ENCODE measurements at regions not wholly inside any gene's neighbourhood (a gene's known extent, or its start where the extent isn't known, plus 50 kb on each side); places are given as distances from the start of the nearest gene placed in this dataset.
"Not testable (repeated sequence)": the region's sequence is repeated elsewhere in the genome, so short reads cannot be mapped to it uniquely, and the experiment has no call there.

DNA sequence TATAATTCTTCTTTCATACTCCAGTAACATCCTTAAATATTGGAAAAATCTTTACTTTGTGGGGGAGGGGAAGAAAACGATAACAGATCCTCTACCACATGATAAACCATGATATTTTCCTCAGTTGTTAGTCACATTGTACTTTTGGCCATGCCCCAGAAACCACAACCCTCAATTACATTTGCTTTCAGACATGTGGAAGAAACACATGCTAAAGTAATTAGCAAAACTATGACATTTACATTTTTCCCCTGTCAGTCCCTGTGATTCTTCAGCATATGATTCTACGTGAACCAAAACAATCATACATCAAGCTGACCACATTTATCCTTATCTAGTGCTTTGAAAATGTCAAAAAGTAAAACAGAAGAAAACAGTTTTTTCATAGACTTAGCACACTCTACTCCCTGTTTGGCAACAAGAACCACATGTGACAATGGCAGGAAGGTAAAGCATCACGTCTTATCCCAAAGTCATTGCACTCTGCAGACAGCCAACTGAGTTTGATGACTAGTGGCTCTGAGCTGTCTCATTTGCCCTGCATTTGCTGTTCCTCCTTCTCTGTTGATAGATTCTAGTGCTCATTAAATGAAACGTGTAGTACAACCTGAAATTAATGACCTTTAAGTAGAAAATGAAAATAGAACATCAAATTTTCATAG, 505.8 kb upstream of the MARCKS start:
- DNase-seq (ENCODE audit: low read depth) = no peak

DNA sequence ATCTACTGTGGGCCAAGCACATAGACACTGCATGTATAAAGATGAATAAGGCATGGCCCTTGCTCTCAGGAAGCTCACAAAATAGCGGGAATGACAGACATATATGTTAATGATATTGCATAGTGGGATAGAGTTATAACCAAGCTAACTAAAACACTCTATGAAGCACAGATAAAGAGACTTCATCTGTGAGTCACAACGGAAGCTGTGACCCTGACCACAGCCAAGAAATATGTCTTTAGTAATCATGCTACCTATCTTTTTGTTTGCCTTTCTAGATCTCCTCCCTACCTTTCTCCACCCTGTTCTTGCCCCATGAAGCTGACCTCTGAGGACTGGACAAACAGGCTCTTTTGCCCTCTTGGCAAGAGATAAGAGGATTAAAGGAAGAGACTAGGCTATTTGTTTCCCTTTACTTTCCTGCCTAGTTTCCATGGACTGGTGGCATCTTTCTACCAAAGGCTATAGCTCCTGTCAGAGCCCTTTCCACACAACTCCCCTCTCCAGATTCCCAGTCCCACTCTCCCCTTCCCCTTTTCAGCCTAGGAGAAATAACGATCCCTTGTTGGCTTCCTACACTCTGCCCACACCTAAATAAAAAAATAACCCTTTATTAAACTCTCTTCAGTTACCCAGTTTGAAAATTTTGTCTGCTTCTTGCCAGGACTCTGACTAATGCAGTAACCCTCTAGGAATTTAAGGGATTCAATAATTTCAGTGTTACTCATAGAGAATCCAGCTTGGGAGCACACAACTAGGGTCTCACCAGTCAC, 504.9 kb upstream of the MARCKS start:
- DNase-seq (ENCODE audit: low read depth) = no peak

DNA sequence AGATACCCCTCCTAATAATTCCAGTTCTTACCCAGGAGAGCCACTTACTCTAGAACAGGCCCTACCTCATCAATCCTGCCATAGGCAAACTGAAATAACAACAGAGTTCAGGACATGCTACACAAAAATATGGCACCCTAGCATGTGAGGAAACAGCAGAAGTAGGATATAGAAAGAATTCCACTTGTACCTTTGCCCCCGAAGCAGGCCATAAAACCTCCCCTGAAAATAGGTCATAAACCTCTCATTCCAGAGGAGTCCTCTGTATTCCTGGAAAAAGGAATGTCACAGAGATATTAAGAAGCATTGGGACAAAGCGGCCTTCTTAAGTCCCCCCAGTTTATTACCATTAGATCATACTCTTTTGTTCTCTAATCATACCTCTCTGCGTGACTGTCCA, 504.3 kb upstream of the MARCKS start:
- no peak for DNase-seq (ENCODE audit: low read depth)

DNA sequence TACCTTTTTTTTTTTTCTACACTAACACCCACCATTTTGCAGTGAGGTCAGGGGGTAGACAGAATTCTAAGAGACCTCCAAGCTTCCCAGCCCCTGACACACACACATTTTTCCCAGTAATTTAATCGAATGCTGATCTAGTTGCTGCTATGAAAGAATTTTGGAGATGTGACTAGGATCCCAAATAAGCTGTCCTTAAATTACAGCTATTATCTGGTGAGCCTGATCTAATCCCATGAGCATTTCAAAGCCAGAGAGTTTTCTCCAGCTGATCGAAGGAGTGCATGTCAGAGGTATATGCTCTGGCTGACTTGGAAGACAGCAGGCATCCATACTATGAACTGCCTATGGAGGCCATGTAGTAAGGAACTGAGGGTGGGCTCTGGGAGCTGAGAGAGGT, 503.8 kb upstream of the MARCKS start:
- DNase-seq (ENCODE audit: low read depth) = no peak

DNA sequence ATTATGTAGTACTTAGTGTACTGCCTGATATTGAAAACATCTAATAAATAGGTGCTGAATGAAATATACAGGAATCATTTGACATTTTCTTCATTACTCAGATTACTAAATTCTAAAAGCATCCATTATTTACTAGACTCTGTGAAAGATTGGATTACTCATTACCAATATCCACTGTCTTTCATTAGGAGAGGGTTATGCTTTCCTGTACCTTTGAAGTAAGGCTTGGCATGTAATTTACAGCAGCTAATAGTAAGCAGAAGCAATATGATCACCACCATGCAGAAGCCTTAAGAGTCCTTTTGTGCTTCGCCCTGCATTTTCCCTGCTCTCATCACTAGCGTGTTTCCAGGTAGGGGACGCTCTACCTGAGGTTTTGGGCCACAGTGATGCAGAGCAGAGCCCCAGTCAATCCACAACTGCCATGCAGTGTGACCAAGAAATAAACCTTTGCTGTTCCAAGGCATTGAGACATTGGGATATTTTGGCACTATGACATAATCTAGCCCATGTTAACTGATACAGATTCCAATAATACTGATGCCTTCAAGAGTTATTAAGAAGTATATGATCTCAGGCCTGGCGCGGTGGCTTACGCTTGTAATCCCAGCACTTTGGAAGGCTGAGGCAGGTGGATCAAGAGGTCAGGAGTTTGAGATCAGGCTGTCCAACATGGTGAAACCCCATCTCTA, 502.8 kb upstream of the MARCKS start:
- DNase-seq (ENCODE audit: low read depth) = no peak

DNA sequence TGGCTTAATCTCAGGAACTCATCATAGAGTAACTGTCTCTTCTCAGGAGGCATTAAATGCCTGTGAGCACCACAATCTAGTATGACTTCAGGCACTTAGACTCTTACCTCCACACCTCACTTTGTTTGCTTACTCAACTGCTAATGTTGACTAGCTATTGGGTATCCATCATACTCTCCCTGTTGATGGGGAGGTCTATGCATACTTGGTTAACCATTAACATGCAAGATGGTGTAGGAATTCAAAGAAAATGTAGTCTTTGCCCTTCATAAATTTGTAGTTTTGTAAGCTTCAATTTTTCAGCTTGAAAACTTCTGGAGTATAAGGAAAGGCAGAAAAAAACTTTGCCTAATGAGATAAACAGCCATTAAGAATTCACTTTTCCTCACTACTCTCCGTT, 501.0 kb upstream of the MARCKS start:
- no peak for DNase-seq (ENCODE audit: low read depth)

DNA sequence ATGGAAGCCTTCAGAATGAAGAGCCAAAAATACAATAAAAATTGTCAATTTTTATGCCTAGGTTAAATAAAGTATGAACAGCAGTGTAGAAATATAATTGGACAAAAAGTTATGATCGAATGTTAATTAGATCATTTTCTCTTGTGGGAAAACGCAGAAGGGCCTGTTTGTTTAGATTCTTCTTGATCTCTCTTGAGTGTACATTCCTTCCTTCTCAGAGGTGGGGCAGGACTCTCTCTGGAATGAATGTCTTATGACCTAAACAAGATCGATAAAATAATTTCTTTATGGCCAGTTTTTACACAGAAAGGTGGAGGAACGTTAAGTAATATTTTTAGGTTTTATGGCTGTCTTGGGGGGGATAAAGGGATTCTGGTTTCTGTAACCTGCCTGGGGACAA, 500.1 kb upstream of the MARCKS start:
- DNase-seq (ENCODE audit: low read depth) = no peak

DNA sequence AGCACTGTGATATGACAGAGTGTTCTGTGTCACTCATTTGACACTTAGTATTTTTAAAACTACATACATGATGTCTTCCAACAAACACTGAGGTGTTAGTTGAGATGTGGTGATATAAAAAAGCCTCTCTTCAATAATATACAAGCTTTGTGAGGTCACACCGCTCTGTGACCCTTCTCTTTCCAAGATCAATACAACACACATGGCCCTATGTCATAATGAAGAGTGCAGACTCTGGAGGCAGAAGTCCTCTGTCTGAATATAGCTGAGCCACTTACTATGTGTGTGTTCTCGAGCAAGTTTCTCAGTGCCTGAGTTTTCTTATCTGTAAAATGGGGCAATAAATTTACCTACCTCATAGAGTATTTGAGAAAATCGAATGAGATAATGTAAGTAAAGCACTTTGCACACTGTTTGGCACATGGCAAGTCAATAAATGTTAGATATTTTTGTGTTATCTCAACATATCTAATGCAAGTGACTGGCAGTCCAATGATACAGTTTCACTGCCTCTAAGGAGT, 499.0 kb upstream of the MARCKS start:
- DNase-seq (ENCODE audit: low read depth) = no peak

DNA sequence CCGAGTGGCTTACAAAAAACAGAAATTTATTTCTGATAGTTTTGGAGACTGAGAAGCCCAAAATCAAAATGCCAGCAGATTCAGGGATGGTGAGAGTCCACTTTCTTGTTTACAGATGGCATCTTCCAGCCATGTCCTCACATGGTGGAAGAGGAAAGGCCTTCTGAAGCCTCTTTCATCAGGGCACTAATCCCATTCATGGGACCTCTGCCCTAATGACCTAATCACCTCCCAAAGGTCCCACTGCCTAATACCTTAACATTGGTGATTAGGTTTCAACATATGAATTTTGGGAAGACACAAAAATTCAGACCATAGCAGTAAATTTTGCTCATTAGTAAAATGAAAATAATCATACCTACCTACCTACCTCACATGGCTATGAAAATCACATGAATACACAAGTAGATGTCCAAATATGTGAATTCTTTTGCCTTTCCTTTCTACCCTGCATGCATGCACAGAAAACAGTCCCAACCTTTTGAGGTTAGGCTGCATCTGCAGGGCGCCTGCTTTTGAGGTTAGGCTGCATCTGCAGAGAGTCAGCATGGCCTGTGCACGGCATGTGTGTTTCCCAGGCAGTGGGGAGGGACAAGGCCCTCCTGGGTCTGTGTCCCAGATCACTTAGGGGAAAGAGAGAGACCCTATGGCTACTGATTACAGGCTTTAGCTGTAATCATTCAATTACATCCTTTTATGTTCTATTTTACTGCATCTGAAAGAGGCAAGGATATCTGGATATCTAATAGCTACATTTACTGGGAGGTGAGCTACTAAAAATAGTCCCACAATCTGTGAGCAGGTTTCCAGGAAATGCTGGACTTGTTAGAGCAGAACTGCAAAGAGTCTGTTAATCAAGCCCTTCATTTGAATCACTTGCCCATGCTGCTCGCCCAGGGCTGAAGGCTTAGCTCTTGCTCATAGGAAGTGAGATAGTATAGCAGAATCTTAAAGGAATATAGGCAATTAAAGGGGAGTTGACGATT, 497.7 kb upstream of the MARCKS start:
- no peak for DNase-seq (ENCODE audit: low read depth)

DNA sequence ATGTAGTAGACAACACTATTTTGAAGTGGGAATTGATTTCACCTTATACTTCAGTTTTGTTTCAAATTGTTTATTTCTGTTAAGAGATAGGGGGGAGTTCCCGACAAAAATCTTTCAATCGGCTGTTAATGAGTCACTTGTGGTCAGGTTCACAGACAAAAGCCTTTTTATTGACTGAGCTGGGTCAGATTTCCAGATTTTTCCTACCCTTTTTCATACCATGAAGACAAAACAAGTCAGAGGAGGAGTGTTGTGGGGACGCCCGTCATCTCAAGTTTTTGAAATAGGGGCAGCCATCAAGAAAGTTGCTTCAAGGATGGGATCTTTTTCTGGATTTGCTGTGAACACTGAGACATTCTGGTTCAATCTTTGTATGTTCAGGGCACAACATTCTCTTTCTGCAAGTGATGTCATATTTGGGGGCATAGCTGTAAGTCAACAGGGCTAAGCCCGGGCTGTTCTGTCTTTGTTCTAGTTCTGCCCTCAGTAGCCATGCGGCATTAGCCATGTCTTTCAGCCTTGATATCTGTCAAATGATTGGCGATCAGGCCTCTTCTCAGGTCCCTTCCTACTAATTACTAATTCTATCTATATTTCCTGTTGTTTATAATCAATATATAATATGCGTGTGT, 496.0 kb upstream of the MARCKS start:
- no peak for DNase-seq (ENCODE audit: low read depth)

DNA sequence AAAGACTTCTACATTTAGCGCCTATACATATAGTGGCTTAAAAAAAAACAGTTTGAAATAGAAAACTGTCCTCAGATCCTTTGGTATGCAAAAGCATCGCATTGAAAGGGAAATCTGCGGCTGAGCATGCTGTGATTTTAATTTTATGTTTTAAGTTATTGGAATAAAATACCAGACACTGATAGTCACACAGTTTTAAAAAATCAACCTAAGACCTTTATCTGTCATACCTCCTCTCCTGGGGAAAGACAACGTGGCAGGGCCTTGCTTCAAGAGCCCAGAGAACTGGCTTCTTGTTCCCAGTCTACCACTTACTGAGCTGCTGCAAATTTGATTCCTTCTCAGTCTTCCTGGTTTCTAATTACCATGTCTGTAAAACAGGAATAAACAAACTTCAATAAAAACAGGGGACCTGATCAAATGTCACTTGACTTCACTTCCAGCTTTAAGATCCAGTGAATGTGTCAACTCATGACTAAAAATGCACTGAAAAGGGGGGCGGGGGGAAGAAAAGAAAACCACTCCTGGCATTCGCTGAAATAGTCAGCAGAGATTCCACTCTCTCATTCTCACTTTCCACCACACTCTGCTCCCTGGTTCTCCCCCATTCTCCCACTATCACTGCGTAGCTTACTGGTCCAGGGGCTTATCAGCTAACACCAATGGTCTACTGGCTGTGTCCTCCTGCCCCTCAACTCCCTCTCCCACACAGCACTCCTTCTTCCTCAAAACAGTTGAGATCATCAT, 494.7 kb upstream of the MARCKS start:
- no peak for DNase-seq (ENCODE audit: low read depth)

DNA sequence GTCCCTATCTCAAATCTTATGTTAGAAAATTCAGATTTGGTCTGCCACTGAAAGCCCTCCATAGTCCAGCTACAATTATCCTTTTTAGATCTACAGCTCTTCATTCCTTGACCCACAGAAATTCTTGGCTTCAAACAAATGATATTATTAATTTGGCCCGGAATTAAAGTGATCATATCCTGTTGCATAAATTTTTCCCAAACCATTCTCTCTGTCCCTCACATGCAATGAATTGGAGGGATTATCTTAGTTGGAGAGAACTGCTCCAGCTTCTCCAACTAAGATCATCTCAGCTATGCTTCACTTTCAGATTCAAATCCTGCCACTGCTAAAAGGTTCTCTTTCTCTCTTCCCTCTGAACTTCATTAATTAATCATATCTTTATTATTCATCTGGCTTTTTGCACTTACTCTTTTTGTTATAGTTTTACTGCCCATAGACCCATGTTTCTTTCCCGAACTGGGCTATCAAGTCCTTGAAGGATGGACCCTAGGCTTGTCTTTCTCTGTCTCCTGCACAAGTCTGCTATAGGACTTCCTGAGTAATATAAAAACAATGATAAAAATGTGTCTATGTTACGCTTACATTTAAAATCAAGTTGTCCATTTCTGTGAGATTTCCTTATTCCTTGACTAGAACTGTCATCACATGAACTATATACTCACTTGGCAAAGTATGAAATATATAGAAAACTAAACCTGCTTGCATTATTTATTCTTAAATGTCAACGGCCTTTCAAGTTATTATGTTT, 493.9 kb upstream of the MARCKS start:
- no peak for DNase-seq (ENCODE audit: low read depth)

DNA sequence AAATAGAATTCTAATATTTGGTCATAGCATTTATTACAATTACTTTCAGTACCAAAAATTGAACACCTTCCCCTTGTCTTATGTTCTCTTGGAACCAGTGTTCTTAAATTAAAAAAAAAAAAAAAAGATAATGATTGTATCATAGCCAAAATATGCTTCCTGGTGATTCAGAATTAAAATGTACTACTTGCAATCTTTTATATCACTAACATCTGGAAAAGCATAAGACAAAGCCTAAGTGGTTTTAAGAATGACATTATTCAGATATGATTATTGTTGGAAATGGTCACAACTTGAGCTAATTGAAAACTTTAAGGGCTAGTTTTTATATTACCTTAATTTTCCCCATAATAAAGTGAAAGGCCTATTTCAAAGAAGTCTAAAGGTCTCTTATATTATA, 493.3 kb upstream of the MARCKS start:
- no peak for DNase-seq (ENCODE audit: low read depth)

DNA sequence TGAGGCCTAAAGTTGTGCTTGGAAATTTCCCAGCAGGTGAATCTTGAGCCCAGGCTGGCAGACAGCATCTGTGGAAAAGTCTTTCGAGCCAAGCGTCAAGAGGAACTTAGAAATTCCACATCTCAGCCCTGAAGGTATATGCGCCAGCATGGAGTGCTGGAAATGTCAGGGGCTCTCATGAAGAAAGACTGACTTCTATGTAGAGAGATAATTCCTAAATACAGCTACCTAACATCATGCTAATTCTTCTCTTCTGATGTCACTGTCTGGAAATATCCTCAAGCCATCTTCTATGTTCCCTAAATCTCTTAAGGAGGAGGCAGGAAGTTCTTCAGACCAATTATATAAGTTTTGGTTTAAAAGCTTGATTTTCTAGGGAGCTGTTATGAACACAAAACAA, 492.4 kb upstream of the MARCKS start:
- DNase-seq (ENCODE audit: low read depth) = no peak

DNA sequence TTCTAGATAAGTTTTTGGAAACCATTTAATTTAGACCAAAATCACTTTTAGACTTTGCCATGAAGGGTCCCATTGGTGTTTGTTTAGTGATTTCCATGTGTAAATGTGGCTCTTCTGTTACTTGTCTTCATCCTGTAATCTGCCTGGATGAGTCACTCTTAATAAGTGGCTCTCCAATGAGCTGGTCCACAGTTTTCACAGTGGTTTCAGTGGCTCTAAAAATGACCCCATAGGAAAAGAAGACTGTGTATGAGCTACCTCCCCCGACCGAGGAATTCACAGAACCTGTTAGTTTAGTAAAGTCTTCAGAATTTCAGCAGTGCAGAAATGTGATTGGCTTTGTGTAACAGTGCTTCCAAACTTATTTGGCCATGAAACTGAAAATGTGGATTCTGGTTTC, 492.0 kb upstream of the MARCKS start:
- no peak for DNase-seq (ENCODE audit: low read depth)

DNA sequence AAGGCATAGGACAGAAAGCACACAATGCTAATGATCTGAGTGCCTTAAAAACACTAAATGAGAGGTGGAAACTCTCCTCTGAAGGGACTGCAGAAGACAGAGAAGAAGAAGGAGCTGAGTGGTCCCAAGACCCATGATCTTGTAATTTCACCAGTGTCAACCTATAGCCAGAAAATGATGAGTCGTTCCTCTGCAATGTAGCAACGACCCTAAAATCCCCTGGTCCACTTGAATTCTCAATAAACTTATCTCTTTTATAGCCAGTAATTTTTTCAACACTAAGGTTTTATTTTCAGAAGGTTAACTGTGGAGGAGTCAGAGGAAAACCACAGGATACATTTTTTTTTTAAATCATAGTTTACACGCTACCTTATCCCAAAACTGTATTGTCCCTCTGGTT, 490.6 kb upstream of the MARCKS start:
- no peak for DNase-seq (ENCODE audit: low read depth)

DNA sequence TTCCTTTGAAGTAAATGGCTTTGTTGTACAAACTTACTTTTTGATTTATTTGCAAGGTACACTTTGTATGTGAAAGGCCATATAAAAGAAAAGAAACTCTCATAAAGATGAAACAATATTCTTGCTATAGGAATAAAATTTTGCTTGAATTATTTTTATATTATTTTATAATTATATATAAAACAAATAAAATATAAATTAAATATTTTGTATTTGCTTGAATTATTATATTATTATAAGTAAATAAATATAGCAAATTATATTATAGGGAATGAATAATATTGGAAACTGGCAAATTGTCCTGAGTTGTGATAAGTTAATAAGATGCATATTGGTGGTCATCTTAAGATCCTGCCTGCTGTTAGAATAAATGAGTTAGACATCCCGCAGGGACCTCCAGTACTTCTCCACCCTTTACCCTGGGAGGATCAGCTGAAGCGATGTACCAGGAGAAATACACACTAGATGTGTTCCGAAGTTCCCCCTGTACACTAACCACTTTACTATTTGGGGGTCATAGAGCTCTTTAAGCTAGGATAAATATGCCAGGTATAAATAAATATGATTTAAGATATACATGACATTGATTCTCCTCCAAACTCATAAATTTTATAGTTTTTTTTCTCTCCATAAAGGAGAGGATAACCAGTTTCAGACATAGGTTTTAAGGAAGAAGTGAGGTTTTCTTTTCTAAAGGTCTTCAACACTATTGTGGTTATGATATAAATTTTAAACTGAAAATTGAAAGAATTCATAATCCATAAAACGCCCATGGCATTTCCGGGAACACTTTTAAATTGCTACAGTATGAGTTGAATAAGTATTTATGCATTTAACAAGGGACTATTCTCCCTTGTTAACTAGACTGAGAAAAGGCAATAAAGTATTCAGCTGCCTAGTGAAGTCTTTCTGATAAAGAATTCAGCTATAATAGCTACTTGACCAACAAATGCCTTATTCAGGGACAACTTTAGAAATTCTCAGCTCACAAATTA, 486.3 kb upstream of the MARCKS start:
- no peak for DNase-seq (ENCODE audit: low read depth)

DNA sequence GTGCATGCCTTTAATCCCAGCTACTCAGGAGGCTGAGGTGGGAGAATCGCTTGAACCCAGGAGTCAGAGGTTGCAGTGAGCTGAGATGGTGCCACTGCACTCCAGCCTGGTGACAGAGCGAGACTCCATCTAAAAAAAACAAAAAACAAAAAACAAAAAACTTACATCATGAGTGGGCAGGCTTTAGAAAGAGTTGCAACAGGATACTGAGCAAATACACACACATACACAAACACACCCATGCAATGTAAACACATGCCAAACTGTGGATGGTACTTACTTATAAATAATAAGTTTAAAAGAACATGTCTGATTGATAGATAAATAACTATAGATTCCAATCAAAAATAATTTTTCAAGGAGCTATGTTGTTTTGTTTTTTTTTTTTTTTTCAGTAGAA, 481.7 kb upstream of the MARCKS start:
- not testable (repeated sequence) for DNase-seq (ENCODE audit: low read depth)
